Ureter (tissue), 1 donor: ENCODE measurements at regions not wholly inside any gene's neighbourhood (a gene's known extent, or its start where the extent isn't known, plus 50 kb on each side); places are given as distances from the start of the nearest gene placed in this dataset.

Experiments
- DNase-seq: peaks from one replicate; pipeline ENCODE4 v3.0.0-alpha.2; 2020; ENCODE audit warnings: low spot score
- donor health status: DM: yes; HTN: yes; CAD: no.

GRCh38 chr11:37621662-37622061 lies 1023.6 kb upstream of the RAG2 start:
- DNase-seq, result no peak

GRCh38 chr11:37616291-37616690 lies 1018.3 kb upstream of the RAG2 start:
- no peak for DNase-seq

- no peak for DNase-seq
These were observed 1015.0 kb upstream of the RAG2 start for GRCh38 chr11:37613031-37613430.

GRCh38 chr11:37612146-37612545 lies 1014.1 kb upstream of the RAG2 start:
- DNase-seq, result no peak

GRCh38 chr11:37605229-37605628 lies 1007.2 kb upstream of the RAG2 start:
- DNase-seq, result no peak

- DNase-seq, result no peak
These were observed 1000.3 kb upstream of the RAG2 start for GRCh38 chr11:37598381-37598780.

- DNase-seq, result no peak
These were observed 999.7 kb upstream of the RAG2 start for GRCh38 chr11:37597776-37598175.

- DNase-seq, result no peak
These were observed 997.8 kb upstream of the RAG2 start for GRCh38 chr11:37595845-37596244.

GRCh38 chr11:37574361-37574760 lies 976.3 kb upstream of the RAG2 start:
- no peak for DNase-seq

- no peak for DNase-seq
These were observed 974.6 kb upstream of the RAG2 start for GRCh38 chr11:37572491-37573171.

- DNase-seq, result no peak
These were observed 973.2 kb upstream of the RAG2 start for GRCh38 chr11:37571246-37571645.

GRCh38 chr11:37560991-37561390 lies 963.0 kb upstream of the RAG2 start:
- DNase-seq, result no peak

GRCh38 chr11:37560346-37560745 lies 962.3 kb upstream of the RAG2 start:
- DNase-seq, result no peak

GRCh38 chr11:37558619-37559210 lies 960.7 kb upstream of the RAG2 start:
- DNase-seq, result no peak

GRCh38 chr11:37557990-37558389 lies 960.0 kb upstream of the RAG2 start:
- DNase-seq, result no peak

- DNase-seq, result no peak
These were observed 954.2 kb upstream of the RAG2 start for GRCh38 chr11:37552284-37552683.

GRCh38 chr11:37544491-37544890 lies 946.5 kb upstream of the RAG2 start:
- DNase-seq, result no peak

GRCh38 chr11:37533830-37534229 lies 935.8 kb upstream of the RAG2 start:
- no peak for DNase-seq

- no peak for DNase-seq
These were observed 935.1 kb upstream of the RAG2 start for GRCh38 chr11:37533087-37533486.

- no peak for DNase-seq
These were observed 934.2 kb upstream of the RAG2 start for GRCh38 chr11:37532271-37532670.

GRCh38 chr11:37527545-37527944 lies 929.5 kb upstream of the RAG2 start:
- no peak for DNase-seq

- no peak for DNase-seq
These were observed 927.3 kb upstream of the RAG2 start for GRCh38 chr11:37525336-37525735.

- no peak for DNase-seq
These were observed 921.7 kb upstream of the RAG2 start for GRCh38 chr11:37519781-37520180.
